GM12878 (cell line): ENCODE measurements at regions not wholly inside any gene's neighbourhood (a gene's known extent, or its start where the extent isn't known, plus 50 kb on each side); places are given as distances from the start of the nearest gene placed in this dataset.

ENCODE experiments used
- ATAC-seq: fragments of 200-7000 bp; cut with Tn5 transposase; 3 replicates; pipeline ENCODE4 v1.9.1; 2020; ENCODE audit warnings: mild to moderate bottlenecking, moderate library complexity
- BruUV-seq: library from RNA; stranded (reverse); fragments of 400-500 nt; replicated peaks from 2 replicates; lab custom pipeline; 2021; lab: Mats Ljungman, UMichigan
- CTCF ChIA-PET: fragments of 300-600 bp; sonication (Branson Sonifier 250); formaldehyde crosslinking; extraction: SDS; loops from one replicate; lab custom pipeline; 2021; ENCODE audit warnings: inconsistent platforms; lab: Yijun Ruan, JAX
- POLR2A ChIA-PET: fragments of 350-600 bp; formaldehyde crosslinking; extraction: SDS; loops from one replicate; lab custom pipeline; 2021; ENCODE audit warnings: inconsistent platforms; lab: Charles Lee
- RAD21 ChIA-PET: fragments of 300-600 bp; sonication (Branson Sonifier 250); formaldehyde crosslinking; loops from one replicate; lab custom pipeline; 2023; ENCODE audit warnings: antibody characterized with exemption; ENCODE audit not compliant: unreplicated experiment; lab: Charles Lee
- SMC1A ChIA-PET: fragments of 300-600 bp; sonication (Branson Sonifier 250); formaldehyde crosslinking; loops from one replicate; lab custom pipeline; 2023; ENCODE audit not compliant: unreplicated experiment, uncharacterized antibody; lab: Charles Lee
- DNase-seq: peaks from one replicate; pipeline ENCODE4 v3.0.0-alpha.2; 2011; ENCODE audit warnings: low read depth, low spot score
- FAIRE-seq: peaks from 3 replicates; lab custom pipeline; 2011; peaks lifted over from hg19 to GRCh38; lab: Jason Lieb, UNC
- H2AFZ ChIP-seq: 2 replicates; pipeline ENCODE4 v1.6.0; 2011; ENCODE audit warnings: low read depth, low read length, control low read depth; ENCODE audit not compliant: control insufficient read depth
- H3K27ac ChIP-seq: 2 replicates; pipeline ENCODE4 v1.5.1; 2011; ENCODE audit warnings: control low read depth; ENCODE audit not compliant: control insufficient read depth, insufficient read depth
- H3K27me3 ChIP-seq, 2 experiments: replicated peaks in 1 of 2; 2 replicates each; pipeline versions ENCODE4 v1.6.0 to v1.6.1; 2011; ENCODE audit warnings: low read length in 1 of 2; ENCODE audit not compliant: control insufficient read depth in 2 of 2, insufficient read depth in 2 of 2
- H3K36me3 ChIP-seq, 2 experiments: 2 replicates each; pipeline ENCODE4 v1.5.1; 2011; ENCODE audit warnings: low read length in 1 of 2; ENCODE audit not compliant: control insufficient read depth in 2 of 2, insufficient read depth in 2 of 2
- H3K4me1 ChIP-seq: 2 replicates; pipeline ENCODE4 v1.6.1; 2011; ENCODE audit warnings: mild to moderate bottlenecking, low read length, moderate library complexity, mixed read lengths; ENCODE audit not compliant: control insufficient read depth, insufficient read depth
- H3K4me2 ChIP-seq: 2 replicates; pipeline ENCODE4 v1.6.0; 2011; ENCODE audit warnings: control low read depth; ENCODE audit not compliant: control insufficient read depth, insufficient read depth
- H3K4me3 ChIP-seq: fragments of 200-600 bp; sonication (generic); 2 replicates; pipeline ENCODE4 v1.5.1; 2016
- H3K79me2 ChIP-seq: 2 replicates; pipeline ENCODE4 v1.6.0; 2011; ENCODE audit warnings: low read length; ENCODE audit not compliant: control insufficient read depth, insufficient read depth
- H3K9ac ChIP-seq: 2 replicates; pipeline ENCODE4 v1.8.0; 2011; ENCODE audit warnings: low read length, control low read depth, mixed read lengths; ENCODE audit not compliant: control insufficient read depth, insufficient read depth
- H3K9me3 ChIP-seq: replicated peaks from 3 replicates; pipeline ENCODE4 v1.5.1; 2011; ENCODE audit warnings: mild to moderate bottlenecking, low read length; ENCODE audit not compliant: control insufficient read depth, insufficient read depth
- H4K20me1 ChIP-seq: 2 replicates; pipeline ENCODE4 v1.6.0; 2011; ENCODE audit not compliant: control insufficient read depth, insufficient read depth
- CHD4 ChIP-seq: fragments of 200-600 bp; sonication (generic); IDR thresholded peaks from 2 replicates; pipeline ENCODE4 v1.6.1; 2016; ENCODE audit warnings: mild to moderate bottlenecking
- CREM ChIP-seq: IDR thresholded peaks from 2 replicates; pipeline ENCODE4 v1.6.1; 2014; ENCODE audit warnings: antibody characterized with exemption, low read depth
- CTCF ChIP-seq, 3 experiments: IDR thresholded peaks in 2 of 3; conservative IDR thresholded peaks in 1 of 3; 2 replicates each; pipeline ENCODE4 v1.5.1; 2011; ENCODE audit warnings: low read depth in 3 of 3, low read length in 3 of 3, mild to moderate bottlenecking in 3 of 3, control low read depth in 2 of 3, moderate library complexity in 2 of 3, inconsistent platforms in 1 of 3, mixed read lengths in 1 of 3; ENCODE audit not compliant: control insufficient read depth in 2 of 3, insufficient read depth in 1 of 3; ENCODE audit errors: extremely low read depth in 1 of 3
- FOS ChIP-seq: IDR thresholded peaks from 3 replicates; pipeline ENCODE4 v1.6.1; 2011; ENCODE audit warnings: borderline replicate concordance; ENCODE audit not compliant: insufficient read length; ENCODE audit errors: extremely low read depth
- GATAD2B ChIP-seq: fragments of 450-650 bp; conservative IDR thresholded peaks from 2 replicates; pipeline ENCODE4 v1.6.1; 2017; ENCODE audit warnings: low read depth, mild to moderate bottlenecking, moderate library complexity
- KAT2A ChIP-seq: conservative IDR thresholded peaks from 2 replicates; pipeline ENCODE4 v1.6.1; 2011; ENCODE audit warnings: low read depth, low read length; ENCODE audit not compliant: control insufficient read depth
- MLLT1 ChIP-seq: fragments of 450-650 bp; IDR thresholded peaks from 2 replicates; pipeline ENCODE4 v1.6.1; 2016; ENCODE audit warnings: mild to moderate bottlenecking
- MTA2 ChIP-seq: fragments of 450-650 bp; IDR thresholded peaks from 2 replicates; pipeline ENCODE4 v1.6.1; 2016; ENCODE audit warnings: low read depth, mild to moderate bottlenecking, moderate library complexity
- SKIL ChIP-seq: fragments of 450-650 bp; IDR thresholded peaks from 2 replicates; pipeline ENCODE4 v1.6.1; 2017; ENCODE audit warnings: mild to moderate bottlenecking, low read depth, inconsistent platforms; ENCODE audit not compliant: poor library complexity, severe bottlenecking
- SMAD1 ChIP-seq: fragments of 450-650 bp; IDR thresholded peaks from 2 replicates; pipeline ENCODE4 v1.6.1; 2018; ENCODE audit warnings: mild to moderate bottlenecking, low read depth; ENCODE audit not compliant: partially characterized antibody
- SMAD5 ChIP-seq: IDR thresholded peaks from 2 replicates; pipeline ENCODE4 v1.6.1; 2016; ENCODE audit warnings: antibody characterized with exemption, low read depth
- ZNF384 ChIP-seq: IDR thresholded peaks from 2 replicates; pipeline ENCODE4 v1.6.1; 2012; ENCODE audit warnings: low read depth, mild to moderate bottlenecking, low read length, improper control_type of control experiment, borderline replicate concordance
- WGBS: methylation state at CpG from one replicate; pipeline ENCODE4 v1.1.6; 2016; ENCODE audit warnings: low lambda C conversion rate; ENCODE audit not compliant: insufficient replicate concordance, insufficient coverage; ENCODE audit errors: missing lambda C conversion rate; 5-methylcytosine and 5-hydroxymethylcytosine counted together
- in situ Hi-C: fragments of 300-500 bp; cut with MboI; formaldehyde crosslinking; loops from 9 replicates; pipeline ENCODE4 v1.14.3; 2018; ENCODE audit warnings: mixed read lengths
- intact Hi-C: fragments of 100-400 bp; cut with micrococcal nuclease; formaldehyde crosslinking; loops from one replicate; pipeline ENCODE4 v1.14.2; 2022; ENCODE audit not compliant: unreplicated experiment
- TF ChIP-seq, protein P1 (sequence below): IDR thresholded peaks from 2 replicates; pipeline ENCODE4 v1.6.1; 2012; ENCODE audit warnings: low read depth, low read length, improper control_type of control experiment
- TF ChIP-seq, protein P2 (sequence below): fragments of 450-650 bp; IDR thresholded peaks from 2 replicates; pipeline ENCODE4 v1.6.1; 2017; ENCODE audit warnings: borderline replicate concordance

- FAIRE-seq: no peak
- WGBS: 3% methylated on average over 3 of the region's 3 CpGs
- no TSS peak for BruUV-seq
- Histone ChIP-seq H3K27me3 (no peaks in the 10 kb centered on the region), H3K27ac (no peak overlapping the region), H3K36me3 (no peaks in the 10 kb centered on the region), H4K20me1 (no peaks in the 10 kb centered on the region), H2AFZ (no peak overlapping the region), H3K4me3 (no peak overlapping the region), H3K79me2 (no peaks in the 10 kb centered on the region), H3K4me2 (no peak overlapping the region), H3K4me1 (no peaks in the 10 kb centered on the region), H3K9me3 (no peaks in the 10 kb centered on the region), H3K9ac (no peak overlapping the region)
- peak; percentile 47 for ATAC-seq
- RAD21 ChIA-PET: interaction anchor here (0.8 to 1.9 kb wide), 12 partner anchors 9 to 259 kb away, joined by 3 to 8 read pairs (median 4); no protein-coding TSS in a partner anchor
- DNase-seq: no peak
- POLR2A ChIA-PET: interaction anchor here (1.0 to 1.4 kb wide), 3 partner anchors 9 to 202 kb away, joined by 3 to 5 read pairs (median 4); no protein-coding TSS in a partner anchor
- CTCF ChIA-PET: interaction anchor here (0.6 to 1.7 kb wide), 9 partner anchors 20 to 541 kb away, joined by 3 to 10 read pairs (median 3); no protein-coding TSS in a partner anchor
- in situ Hi-C loops (no loop called here), intact Hi-C loops (loop anchor here (1.0 kb wide), 1 partner anchor 12 kb away; no protein-coding TSS in a partner anchor)
- SMC1A ChIA-PET: interaction anchor here (0.8 to 2.7 kb wide), 15 partner anchors 9 to 252 kb away, joined by 3 to 16 read pairs (median 3); partner anchors contain the start of gene ELAVL2
- TF ChIP-seq KAT2A (no peak), SKIL (no peak), FOS (no peak), CHD4 (no peak), SMAD1 (no peak), ZNF384 (no peak), GATAD2B (no peak), MTA2 (no peak), MLLT1 (no peak), CREM (no peak), SMAD5 (no peak), CTCF (IDR thresholded peaks at IDR 0.05 in 2 of 3, conservative IDR thresholded peaks at IDR 0.05 in 1 of 3; ENCODE audit: control insufficient read depth in 2 of 3, extremely low read depth in 1 of 3, insufficient read depth in 1 of 3, low read depth in 3 of 3, low read length in 3 of 3) (no peak)
- TF ChIP-seq, protein P1, sequence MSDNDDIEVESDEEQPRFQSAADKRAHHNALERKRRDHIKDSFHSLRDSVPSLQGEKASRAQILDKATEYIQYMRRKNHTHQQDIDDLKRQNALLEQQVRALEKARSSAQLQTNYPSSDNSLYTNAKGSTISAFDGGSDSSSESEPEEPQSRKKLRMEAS: no peak
- TF ChIP-seq, protein P2, sequence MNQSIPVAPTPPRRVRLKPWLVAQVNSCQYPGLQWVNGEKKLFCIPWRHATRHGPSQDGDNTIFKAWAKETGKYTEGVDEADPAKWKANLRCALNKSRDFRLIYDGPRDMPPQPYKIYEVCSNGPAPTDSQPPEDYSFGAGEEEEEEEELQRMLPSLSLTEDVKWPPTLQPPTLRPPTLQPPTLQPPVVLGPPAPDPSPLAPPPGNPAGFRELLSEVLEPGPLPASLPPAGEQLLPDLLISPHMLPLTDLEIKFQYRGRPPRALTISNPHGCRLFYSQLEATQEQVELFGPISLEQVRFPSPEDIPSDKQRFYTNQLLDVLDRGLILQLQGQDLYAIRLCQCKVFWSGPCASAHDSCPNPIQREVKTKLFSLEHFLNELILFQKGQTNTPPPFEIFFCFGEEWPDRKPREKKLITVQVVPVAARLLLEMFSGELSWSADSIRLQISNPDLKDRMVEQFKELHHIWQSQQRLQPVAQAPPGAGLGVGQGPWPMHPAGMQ: no peak
Measured at GRCh38 chr9:23587433-23587832, 238.6 kb downstream of the ELAVL2 start.
